ENCODE measurements at regions not wholly inside any gene's neighbourhood (a gene's known extent, or its start where the extent isn't known, plus 50 kb on each side); places are given as distances from the start of the nearest gene placed in this dataset.
"Not testable (repeated sequence)": the region's sequence is repeated elsewhere in the genome, so short reads cannot be mapped to it uniquely, and the experiment has no call there.

DNA sequence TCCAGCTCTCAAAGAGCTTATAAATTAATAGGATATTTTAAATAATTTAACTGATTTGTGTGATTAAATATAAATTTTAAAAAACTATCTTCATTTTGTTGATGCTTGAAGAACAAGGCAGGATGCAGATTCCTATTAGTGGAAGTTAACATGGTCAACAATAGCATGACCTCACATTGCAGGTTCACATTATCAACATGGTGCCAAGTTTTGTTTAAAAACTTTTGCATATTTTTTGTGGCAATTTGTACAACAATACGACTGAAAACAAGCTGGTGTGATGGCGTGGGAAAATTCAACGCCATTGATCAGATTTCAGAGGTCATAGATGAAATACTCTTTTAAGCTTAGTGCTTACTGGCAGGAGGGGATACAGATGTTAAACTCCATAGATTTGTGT, 114.1 kb upstream of the MYO10 start:
- ChIA-PET POLR2A (no interaction called here), CTCF (no interaction called here)
- TF ChIP-seq, protein P1, sequence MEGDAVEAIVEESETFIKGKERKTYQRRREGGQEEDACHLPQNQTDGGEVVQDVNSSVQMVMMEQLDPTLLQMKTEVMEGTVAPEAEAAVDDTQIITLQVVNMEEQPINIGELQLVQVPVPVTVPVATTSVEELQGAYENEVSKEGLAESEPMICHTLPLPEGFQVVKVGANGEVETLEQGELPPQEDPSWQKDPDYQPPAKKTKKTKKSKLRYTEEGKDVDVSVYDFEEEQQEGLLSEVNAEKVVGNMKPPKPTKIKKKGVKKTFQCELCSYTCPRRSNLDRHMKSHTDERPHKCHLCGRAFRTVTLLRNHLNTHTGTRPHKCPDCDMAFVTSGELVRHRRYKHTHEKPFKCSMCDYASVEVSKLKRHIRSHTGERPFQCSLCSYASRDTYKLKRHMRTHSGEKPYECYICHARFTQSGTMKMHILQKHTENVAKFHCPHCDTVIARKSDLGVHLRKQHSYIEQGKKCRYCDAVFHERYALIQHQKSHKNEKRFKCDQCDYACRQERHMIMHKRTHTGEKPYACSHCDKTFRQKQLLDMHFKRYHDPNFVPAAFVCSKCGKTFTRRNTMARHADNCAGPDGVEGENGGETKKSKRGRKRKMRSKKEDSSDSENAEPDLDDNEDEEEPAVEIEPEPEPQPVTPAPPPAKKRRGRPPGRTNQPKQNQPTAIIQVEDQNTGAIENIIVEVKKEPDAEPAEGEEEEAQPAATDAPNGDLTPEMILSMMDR (IDR thresholded peaks at IDR 0.05; ENCODE audit: insufficient read depth, low read length, missing control alignments), result no peak
- DNase-seq (ENCODE audit: low read depth, low spot score), result no peak
- no peak overlapping the region for H3K4me3 ChIP-seq (ENCODE audit: low read depth, low read length)

DNA sequence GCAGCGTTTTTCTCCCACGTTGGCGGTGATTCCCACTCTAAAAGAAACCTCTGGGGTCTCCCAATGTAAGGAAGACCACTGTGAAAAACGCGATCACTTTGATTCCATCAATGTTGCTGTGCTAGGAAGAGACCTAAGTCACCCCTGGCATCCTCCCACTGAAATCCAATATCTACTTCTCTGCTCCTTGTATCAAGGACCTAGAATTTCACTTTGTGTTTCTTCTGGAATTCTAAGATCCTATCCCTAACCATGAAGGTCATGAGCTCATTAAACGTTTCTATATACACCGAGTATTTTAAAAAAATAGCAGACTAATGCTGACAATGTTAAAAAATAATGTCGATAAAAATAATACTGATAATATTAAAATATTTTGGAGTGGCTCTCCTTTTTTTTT, 118.8 kb upstream of the MYO10 start:
- TF ChIP-seq, protein P1 (IDR thresholded peaks at IDR 0.05; ENCODE audit: insufficient read depth, low read length, missing control alignments), result no peak
- CTCF ChIA-PET, result interaction anchor here (1.0 kb wide), 1 partner anchor 78 kb away, joined by 3 read pairs; no protein-coding TSS in a partner anchor
- no peak overlapping the region for H3K4me3 ChIP-seq (ENCODE audit: low read depth, low read length)
- POLR2A ChIA-PET, result no interaction called here
- DNase-seq (ENCODE audit: low read depth, low spot score), result no peak

DNA sequence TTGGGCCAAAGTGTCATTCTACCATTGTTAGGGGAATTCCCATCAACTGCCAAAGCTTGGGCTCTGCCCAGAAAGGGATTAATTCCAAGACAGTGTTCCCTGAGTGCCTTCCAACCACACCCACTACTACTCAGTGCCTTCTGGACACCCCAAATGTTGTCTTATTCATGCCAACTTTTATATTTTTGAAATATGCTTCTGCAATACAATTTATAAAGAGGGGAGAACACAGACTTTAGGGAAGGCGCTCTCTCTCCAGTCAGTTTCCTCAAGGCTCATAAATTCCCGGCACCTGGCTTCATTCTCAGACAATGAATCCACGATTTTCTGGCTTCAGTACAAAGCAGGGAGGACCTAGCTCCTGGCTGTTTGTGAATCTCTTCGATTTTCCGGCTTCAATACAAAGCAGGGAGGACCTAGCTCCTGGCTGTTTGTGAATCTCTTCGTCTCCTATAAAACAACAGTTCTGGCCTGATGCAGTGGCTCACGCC, 120.1 kb upstream of the MYO10 start:
- TF ChIP-seq, protein P1 (IDR thresholded peaks at IDR 0.05; ENCODE audit: insufficient read depth, low read length, missing control alignments), result no peak
- POLR2A ChIA-PET, result interaction anchor here (0.6 kb wide), 1 partner anchor 295 kb away, joined by 3 read pairs; no protein-coding TSS in a partner anchor
- CTCF ChIA-PET, result no interaction called here
- H3K4me3 ChIP-seq (ENCODE audit: low read depth, low read length), result no peak overlapping the region
- DNase-seq (ENCODE audit: low read depth, low spot score), result no peak

DNA sequence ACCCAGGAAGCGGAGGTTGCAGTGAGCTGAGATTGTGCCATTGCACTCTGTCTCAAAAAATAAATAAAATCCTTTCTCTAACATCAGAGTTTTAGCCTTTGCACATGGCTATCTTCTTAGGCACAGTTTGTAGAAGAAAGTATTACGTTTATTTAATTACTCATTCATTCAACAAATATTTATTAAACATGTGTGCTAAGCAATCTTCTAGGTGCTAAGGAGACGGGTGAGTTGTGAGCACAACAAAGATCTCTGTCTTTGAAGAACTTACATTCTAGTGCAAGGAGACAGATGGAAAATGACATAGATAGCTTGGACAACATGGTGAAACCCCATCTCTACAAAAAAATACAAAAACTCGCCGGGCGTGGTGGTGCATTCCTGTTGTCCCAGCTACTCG, 122.3 kb upstream of the MYO10 start:
- DNase-seq (ENCODE audit: low read depth, low spot score), result no peak
- no peak overlapping the region for H3K4me3 ChIP-seq (ENCODE audit: low read depth, low read length)
- CTCF ChIA-PET, result interaction anchor here (0.9 kb wide), 1 partner anchor 73 kb away, joined by 3 read pairs; no protein-coding TSS in a partner anchor
- POLR2A ChIA-PET, result no interaction called here
- TF ChIP-seq, protein P1 (IDR thresholded peaks at IDR 0.05; ENCODE audit: insufficient read depth, low read length, missing control alignments), result no peak

DNA sequence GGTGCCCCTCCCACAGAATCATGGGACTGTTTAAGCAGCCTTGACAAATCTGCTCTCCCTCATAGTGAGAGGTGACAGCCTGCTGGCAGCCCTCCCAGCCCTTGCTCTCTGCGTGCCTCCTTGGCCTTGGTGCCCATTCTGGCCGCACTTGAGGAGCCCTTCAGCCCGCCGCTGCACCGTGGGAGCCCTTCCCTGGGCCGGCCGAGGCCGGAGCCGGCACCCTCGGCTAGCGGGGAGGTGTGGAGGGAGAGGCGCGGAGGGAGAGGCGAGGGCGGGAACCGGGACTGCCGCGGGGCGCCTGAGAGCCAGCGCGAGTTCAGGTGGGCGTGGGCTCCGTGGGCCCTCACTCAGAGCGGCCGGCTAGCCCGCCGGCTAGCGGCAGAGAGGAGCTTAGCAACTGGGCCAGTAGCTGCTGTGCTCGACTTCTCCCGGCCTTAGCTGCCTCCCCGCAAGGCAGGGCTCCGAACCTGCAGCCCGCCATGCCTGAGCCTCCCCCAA, 125.9 kb upstream of the MYO10 start:
- TF ChIP-seq, protein P1 (IDR thresholded peaks at IDR 0.05; ENCODE audit: insufficient read depth, low read length, missing control alignments), result no peak
- no peak for DNase-seq (ENCODE audit: low read depth, low spot score)
- ChIA-PET CTCF (no interaction called here), POLR2A (no interaction called here)
- no peak overlapping the region for H3K4me3 ChIP-seq (ENCODE audit: low read depth, low read length)

DNA sequence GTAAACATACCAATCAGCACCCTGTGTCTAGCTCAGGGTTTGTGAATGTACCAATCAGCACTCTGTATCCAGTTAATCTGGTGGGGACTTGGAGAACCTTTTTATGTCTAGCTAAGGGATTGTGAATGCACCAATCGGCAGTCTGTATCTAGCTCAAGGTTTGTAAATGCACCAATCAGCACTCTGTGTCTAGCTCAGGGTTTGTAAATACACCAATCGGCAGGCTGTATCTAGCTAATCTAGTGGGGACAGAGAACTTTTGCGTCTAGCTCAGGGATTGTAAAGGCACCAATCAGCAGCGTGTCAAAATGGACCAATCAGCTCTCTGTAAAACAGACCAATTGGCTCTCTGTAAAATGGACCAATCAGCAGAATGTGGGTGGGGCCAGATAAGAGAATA, 126.7 kb upstream of the MYO10 start:
- CTCF ChIA-PET; DNase-seq (ENCODE audit: low read depth, low spot score); H3K4me3 ChIP-seq (ENCODE audit: low read depth, low read length); POLR2A ChIA-PET: not testable (repeated sequence)

DNA sequence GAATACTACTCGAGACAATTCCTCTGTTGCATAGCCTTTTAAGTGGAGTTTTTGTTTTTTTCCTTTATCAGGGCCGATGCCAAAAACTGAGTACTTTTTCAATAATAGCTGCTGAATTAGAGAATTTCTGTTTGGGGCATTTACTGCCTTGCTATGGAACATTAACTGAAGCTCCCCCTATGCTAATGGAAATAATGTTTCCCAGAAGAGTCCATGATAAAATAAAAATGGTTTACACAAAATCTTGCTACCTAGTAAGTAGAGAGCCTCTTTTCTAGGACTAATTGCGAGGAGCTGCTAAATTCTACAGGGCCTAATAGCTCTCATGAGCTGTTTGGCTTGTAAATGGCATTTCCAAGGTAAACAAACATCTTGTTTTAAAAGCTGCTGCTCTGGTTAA, 128.2 kb upstream of the MYO10 start:
- TF ChIP-seq, protein P1 (IDR thresholded peaks at IDR 0.05; ENCODE audit: insufficient read depth, low read length, missing control alignments), result no peak
- no peak for DNase-seq (ENCODE audit: low read depth, low spot score)
- CTCF ChIA-PET, result interaction anchor here (0.7 to 1.3 kb wide), 3 partner anchors 26 to 1256 kb away, joined by 3 read pairs; no protein-coding TSS in a partner anchor
- POLR2A ChIA-PET, result no interaction called here
- H3K4me3 ChIP-seq (ENCODE audit: low read depth, low read length), result no peak overlapping the region

Measured in AG04449 (cell line).